ENCODE measurements at regions not wholly inside any gene's neighbourhood (a gene's known extent, or its start where the extent isn't known, plus 50 kb on each side); places are given as distances from the start of the nearest gene placed in this dataset.

DNA sequence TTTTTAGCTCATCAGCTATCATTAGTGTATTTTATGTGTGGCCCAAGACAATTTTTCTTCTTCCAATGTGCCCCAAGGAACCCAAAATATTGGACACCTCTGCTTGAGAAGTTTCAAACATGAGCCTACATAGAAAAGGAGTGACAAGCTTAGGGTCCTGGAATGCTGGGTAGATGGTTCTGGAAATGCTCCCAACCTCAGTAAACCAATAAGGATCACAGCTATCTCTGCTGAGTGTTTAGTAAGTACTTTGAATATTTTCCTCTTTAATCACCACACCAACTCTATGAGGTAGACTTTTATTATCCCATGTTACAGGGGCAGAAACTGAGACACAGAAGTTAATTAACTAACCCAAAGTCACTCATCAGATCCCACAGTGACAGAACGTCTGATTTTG is 164.9 kb upstream of the KLF3 start:
- no peak overlapping the region for H3K4me3 ChIP-seq (replicated peaks; ENCODE audit: low read depth, low read length)
- no peak for DNase-seq (ENCODE audit: extremely low read depth, low read depth)
- TF ChIP-seq, protein P1, sequence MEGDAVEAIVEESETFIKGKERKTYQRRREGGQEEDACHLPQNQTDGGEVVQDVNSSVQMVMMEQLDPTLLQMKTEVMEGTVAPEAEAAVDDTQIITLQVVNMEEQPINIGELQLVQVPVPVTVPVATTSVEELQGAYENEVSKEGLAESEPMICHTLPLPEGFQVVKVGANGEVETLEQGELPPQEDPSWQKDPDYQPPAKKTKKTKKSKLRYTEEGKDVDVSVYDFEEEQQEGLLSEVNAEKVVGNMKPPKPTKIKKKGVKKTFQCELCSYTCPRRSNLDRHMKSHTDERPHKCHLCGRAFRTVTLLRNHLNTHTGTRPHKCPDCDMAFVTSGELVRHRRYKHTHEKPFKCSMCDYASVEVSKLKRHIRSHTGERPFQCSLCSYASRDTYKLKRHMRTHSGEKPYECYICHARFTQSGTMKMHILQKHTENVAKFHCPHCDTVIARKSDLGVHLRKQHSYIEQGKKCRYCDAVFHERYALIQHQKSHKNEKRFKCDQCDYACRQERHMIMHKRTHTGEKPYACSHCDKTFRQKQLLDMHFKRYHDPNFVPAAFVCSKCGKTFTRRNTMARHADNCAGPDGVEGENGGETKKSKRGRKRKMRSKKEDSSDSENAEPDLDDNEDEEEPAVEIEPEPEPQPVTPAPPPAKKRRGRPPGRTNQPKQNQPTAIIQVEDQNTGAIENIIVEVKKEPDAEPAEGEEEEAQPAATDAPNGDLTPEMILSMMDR (IDR thresholded peaks at IDR 0.05; ENCODE audit: low read depth, low read length, missing control alignments) = no peak

DNA sequence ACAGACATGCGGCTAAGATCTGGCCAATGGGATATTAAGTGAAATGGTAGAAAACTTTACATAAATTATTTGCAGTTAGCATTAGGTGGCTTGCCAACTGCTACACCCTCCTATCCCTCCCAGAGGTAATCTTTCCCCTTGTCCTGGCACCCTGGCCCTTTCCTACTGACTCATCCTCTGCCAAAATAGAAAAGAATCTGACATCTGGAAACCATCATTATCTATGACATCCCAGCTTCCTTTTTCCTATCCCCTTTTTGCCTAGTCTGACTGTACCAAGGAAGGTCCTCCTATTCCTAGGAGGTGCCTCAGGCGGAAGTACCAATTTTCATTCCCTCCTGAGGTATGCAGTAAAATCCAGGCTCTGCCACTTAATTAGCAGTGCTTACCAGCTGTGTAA is 163.6 kb upstream of the KLF3 start:
- no peak for DNase-seq (ENCODE audit: extremely low read depth, low read depth)
- TF ChIP-seq, protein P1 (IDR thresholded peaks at IDR 0.05; ENCODE audit: low read depth, low read length, missing control alignments) = no peak
- no peak overlapping the region for H3K4me3 ChIP-seq (replicated peaks; ENCODE audit: low read depth, low read length)

DNA sequence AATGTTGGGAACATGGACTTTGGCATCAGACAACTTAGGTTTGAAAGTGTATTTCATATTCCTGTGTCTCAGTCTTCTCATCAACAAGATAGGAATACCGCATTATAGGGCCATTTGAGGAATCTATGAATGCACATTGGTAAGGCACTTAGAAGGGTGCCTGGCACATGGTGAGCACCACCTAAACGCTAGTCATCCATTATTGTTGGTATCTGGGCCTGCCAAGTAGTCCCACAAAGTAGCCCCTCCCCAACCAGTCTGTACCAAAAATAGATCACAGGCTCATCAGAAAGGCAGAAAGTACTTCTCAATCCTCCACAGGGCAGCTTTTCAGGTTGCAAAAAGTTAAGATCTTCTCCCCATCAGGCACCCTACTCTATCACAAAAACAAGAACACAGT is 162.3 kb upstream of the KLF3 start:
- H3K4me3 ChIP-seq (replicated peaks; ENCODE audit: low read depth, low read length) = no peak overlapping the region
- TF ChIP-seq, protein P1 (IDR thresholded peaks at IDR 0.05; ENCODE audit: low read depth, low read length, missing control alignments) = no peak
- no peak for DNase-seq (ENCODE audit: extremely low read depth, low read depth)

DNA sequence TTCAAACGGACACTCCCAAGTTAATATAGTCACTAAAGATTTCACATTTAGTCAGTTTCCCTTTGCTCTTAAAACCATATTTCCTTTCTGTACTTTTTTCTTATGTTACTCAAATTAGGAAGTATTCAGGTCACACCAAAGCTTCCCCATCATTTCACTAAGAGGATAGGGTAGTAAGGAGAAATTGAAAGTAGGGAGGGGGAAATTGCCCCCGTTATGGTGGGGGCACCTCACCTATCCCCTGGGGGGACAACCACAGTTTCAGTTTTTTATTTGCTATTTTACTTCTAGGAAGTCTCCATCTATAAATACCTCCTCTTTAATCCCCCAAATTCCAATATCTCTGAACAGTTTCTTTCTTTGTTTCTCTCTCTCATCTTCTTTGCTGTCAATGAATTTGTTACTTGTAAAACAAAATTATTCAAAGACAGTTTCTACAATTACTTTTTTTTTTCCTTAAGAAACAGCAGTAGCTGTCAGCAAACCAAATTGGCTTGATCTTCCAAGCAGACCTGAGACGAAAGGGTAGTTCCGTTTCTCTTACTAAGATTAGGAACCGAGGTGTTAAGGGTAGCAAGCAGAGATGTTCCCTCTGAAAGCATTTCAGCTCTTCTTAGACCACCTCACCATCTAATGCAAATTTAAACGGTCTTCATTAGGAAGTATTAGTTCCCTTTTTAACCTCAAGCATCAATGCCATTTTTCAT is 160.2 kb upstream of the KLF3 start:
- no peak overlapping the region for H3K4me3 ChIP-seq (replicated peaks; ENCODE audit: low read depth, low read length)
- DNase-seq (ENCODE audit: extremely low read depth, low read depth) = no peak
- TF ChIP-seq, protein P1 (IDR thresholded peaks at IDR 0.05; ENCODE audit: low read depth, low read length, missing control alignments) = no peak

DNA sequence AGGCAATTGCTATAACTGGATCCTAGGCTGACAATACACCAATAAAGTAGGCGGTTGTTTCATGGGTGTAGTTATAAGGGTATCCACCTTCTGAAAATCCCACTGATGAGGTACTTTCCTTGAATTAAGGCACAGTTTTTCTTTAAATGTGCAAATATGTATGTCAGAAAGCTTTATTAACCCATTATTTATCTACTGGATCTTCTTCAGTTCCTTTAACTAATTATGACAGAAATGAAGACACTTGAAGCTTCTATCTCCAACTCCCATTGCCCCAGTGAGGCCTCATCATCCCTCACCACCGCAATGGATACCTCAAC is 159.6 kb upstream of the KLF3 start:
- DNase-seq (ENCODE audit: extremely low read depth, low read depth) = no peak
- TF ChIP-seq, protein P1 (IDR thresholded peaks at IDR 0.05; ENCODE audit: low read depth, low read length, missing control alignments) = no peak
- H3K4me3 ChIP-seq (replicated peaks; ENCODE audit: low read depth, low read length) = no peak overlapping the region

DNA sequence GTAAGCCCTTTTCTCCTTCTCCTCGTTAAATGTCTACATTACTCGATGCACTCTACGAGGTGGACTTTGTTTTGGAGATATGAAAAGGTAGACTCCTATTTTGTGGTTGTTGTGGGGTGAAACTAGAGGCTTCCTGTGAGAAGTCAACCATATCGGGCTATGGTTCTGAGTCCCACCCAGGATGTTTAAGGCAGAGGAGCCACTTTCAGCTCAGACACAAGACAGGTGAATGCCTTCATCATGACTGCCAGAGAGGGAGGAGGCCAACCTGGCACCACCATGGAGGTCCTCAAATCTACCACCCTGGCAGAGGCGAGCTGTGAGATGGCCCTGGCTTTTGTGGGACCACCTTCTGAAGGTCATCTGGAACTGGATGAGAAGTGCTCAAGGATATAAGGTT is 154.4 kb upstream of the KLF3 start:
- no peak overlapping the region for H3K4me3 ChIP-seq (replicated peaks; ENCODE audit: low read depth, low read length)
- TF ChIP-seq, protein P1 (IDR thresholded peaks at IDR 0.05; ENCODE audit: low read depth, low read length, missing control alignments) = no peak
- DNase-seq (ENCODE audit: extremely low read depth, low read depth) = no peak

DNA sequence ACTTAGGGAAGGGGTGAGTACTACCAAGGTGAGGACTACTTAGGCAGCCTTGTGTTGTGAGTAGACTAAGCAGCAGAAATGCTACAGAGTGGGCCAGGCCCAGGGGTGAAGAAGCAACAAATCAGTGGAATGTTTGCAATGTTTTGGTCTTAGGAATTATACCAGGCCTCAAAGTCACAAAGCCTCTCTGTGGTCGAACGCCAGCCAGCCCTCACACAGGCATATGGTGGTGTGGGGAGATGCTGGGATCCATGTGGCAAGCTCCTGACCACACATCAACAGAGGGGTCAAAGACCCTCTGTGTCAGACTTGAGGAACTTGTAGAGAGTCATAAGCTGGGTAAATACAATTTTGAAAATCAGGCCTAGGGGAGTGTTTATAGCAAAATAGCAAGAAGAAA is 153.8 kb upstream of the KLF3 start:
- TF ChIP-seq, protein P1 (IDR thresholded peaks at IDR 0.05; ENCODE audit: low read depth, low read length, missing control alignments) = no peak
- no peak overlapping the region for H3K4me3 ChIP-seq (replicated peaks; ENCODE audit: low read depth, low read length)

More for the DNA sequence above, 153.8 kb upstream of the KLF3 start:
- no peak for DNase-seq (ENCODE audit: extremely low read depth, low read depth)

All from HFF-Myc (cell line).